ENCODE measurements at regions not wholly inside any gene's neighbourhood (a gene's known extent, or its start where the extent isn't known, plus 50 kb on each side); places are given as distances from the start of the nearest gene placed in this dataset.

DNA sequence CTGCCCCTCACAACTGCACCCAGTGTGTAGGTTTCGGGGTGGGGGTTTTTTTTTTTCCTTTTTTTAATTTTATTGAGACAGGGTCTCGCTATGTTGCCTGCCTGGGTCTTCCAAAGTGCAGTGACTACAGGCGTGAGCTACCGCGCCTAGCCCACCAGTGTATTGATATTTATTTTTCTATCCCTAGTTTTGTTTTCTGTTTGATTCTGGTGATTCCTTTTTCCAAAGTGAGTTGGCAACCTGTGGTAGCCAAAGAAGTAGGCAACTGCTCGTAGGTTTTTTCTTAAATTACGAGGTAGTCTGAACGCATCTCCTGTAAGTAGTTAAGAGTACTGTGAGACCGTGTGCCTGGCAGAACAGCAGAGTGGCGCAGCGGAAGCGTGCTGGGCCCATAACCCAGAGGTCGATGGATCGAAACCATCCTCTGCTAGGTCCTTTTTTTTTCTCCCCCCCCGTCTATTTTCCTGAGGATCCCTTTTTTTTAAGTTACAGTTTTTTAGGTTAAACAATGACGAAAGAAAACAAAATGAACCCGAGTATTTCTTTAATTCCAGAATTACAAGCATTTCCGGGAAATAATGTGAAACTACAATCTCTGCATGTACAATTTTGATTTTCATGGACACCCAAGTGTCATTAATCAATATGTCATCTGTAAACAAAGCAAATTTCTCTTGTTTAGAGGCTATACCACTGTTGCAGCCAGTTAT lies 78.7 kb upstream of the BTN3A2 start:
- ATAC-seq = no peak

DNA sequence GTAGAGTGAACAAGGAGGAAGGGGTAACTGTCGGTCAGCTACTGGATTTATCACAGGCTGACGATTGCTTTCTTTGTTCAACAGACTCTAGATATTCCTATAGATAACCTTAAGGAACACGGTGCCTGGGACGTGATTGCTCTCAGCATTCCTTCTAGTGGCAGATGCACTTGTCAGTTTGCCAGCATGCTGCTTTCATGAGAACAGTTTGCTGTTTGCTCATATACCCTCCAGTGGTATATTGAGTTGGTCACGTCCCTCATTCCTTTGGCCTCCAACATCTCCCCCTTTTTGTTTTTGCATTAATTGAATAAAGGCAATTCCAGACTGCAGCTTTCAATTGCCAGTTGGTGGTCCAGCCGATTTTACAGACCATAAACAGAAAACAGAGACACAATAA lies 76.8 kb upstream of the BTN3A2 start:
- DNase-seq = no peak
- ATAC-seq = no peak
- Mint-ChIP-seq H3K27me3 (peaks cover 2% of the 10 kb centered on the region), H3K4me3 (no peak overlapping the region), H3K36me3 (ENCODE audit: low read depth) (peaks cover 3% of the 10 kb centered on the region), H3K9me3 (peaks cover 5% of the 10 kb centered on the region), H3K27ac (no peak overlapping the region), H3K4me1 (ENCODE audit: low read depth) (peaks cover 21% of the 10 kb centered on the region)
- TF ChIP-seq CTCF (IDR thresholded peaks at IDR 0.05) = no peak
- POLR2A ChIA-PET = interaction anchor here (0.9 to 1.3 kb wide), 4 partner anchors 11 to 54 kb away, joined by 3 to 6 read pairs (median 3); a partner anchor contains a TSS
- intact Hi-C loops (cut with micrococcal nuclease) = no loop called here
- CTCF ChIA-PET = interaction anchor here (1.0 kb wide), 1 partner anchor 34 kb away, joined by 3 read pairs; no protein-coding TSS in a partner anchor

More for the DNA sequence above, 78.7 kb upstream of the BTN3A2 start:
- Mint-ChIP-seq H3K4me3 (peak overlapping the region; percentile 88), H3K27me3 (peaks cover 2% of the 10 kb centered on the region), H3K4me1 (ENCODE audit: low read depth) (peaks cover 15% of the 10 kb centered on the region), H3K9me3 (peaks cover 5% of the 10 kb centered on the region), H3K27ac (peak overlapping the region; percentile 100), H3K36me3 (ENCODE audit: low read depth) (peaks cover 3% of the 10 kb centered on the region)
- peak; percentile 76 for DNase-seq
- no peak for TF ChIP-seq CTCF (IDR thresholded peaks at IDR 0.05)
- ChIA-PET CTCF (interaction anchor here (2.0 to 2.6 kb wide), 2 partner anchors 12 to 36 kb away, joined by 4 to 22 read pairs; a partner anchor contains a TSS), POLR2A (interaction anchor here (1.0 to 6.1 kb wide), 15 partner anchors 13 to 1586 kb away, joined by 3 to 242 read pairs (median 18); a partner anchor contains a TSS)
- intact Hi-C loops (cut with micrococcal nuclease) = no loop called here

DNA sequence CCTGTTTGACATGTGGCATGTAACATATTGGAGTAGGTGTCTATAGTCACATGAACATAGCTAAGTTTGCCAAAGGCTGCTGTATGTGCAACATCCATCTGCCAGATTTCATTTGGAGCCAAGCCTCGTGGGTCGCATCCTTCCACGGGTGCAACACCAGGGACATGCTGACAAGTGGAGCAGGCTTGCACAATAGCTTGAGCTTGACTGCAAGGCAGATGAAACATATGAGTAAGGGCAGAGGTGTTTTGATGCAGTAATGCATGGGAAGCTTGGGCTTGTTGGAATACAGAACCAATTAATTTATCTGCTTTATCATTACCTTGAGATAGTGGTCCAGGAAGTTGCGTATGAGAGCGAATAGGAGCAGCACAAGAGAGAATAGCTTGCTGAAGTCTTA lies 74.1 kb upstream of the BTN3A2 start:
- ChIA-PET POLR2A (interaction anchor here (1.0 to 2.1 kb wide), 3 partner anchors 12 to 86 kb away, joined by 3 to 8 read pairs (median 3); no protein-coding TSS in a partner anchor), CTCF (interaction anchor here (1.5 to 1.7 kb wide), 2 partner anchors 19 to 32 kb away, joined by 5 read pairs; no protein-coding TSS in a partner anchor)
- no peak overlapping the region for H3K4me3 Mint-ChIP-seq
- H3K27me3 Mint-ChIP-seq = peaks cover 5% of the 10 kb centered on the region
- H3K27ac Mint-ChIP-seq = no peak overlapping the region
- intact Hi-C loops (cut with micrococcal nuclease) = no loop called here
- ATAC-seq (no peak), DNase-seq (no peak)
- H3K4me1 Mint-ChIP-seq (ENCODE audit: low read depth) = peaks cover 19% of the 10 kb centered on the region
- H3K9me3 Mint-ChIP-seq = peaks cover 5% of the 10 kb centered on the region
- H3K36me3 Mint-ChIP-seq (ENCODE audit: low read depth) = peaks cover 3% of the 10 kb centered on the region
- TF ChIP-seq CTCF (IDR thresholded peaks at IDR 0.05) = no peak

GRCh38 chr6:26292709-26293108 lies 72.3 kb upstream of the BTN3A2 start:
- DNase-seq = no peak
- intact Hi-C loops (cut with micrococcal nuclease) = no loop called here
- no peak overlapping the region for H3K4me3 Mint-ChIP-seq
- no peak for TF ChIP-seq CTCF (IDR thresholded peaks at IDR 0.05)
- ATAC-seq = no peak
- peaks cover 2% of the 10 kb centered on the region for H3K27me3 Mint-ChIP-seq
- CTCF ChIA-PET = interaction anchor here (1.7 kb wide), 1 partner anchor 30 kb away, joined by 5 read pairs; no protein-coding TSS in a partner anchor
- peaks cover 16% of the 10 kb centered on the region for H3K4me1 Mint-ChIP-seq (ENCODE audit: low read depth)
- H3K36me3 Mint-ChIP-seq (ENCODE audit: low read depth) = no peaks in the 10 kb centered on the region
- H3K9me3 Mint-ChIP-seq = peaks cover 5% of the 10 kb centered on the region
- POLR2A ChIA-PET = interaction anchor here (1.1 to 1.5 kb wide), 4 partner anchors 9 to 76 kb away, joined by 3 to 5 read pairs (median 3); a partner anchor contains a TSS
- no peak overlapping the region for H3K27ac Mint-ChIP-seq

DNA sequence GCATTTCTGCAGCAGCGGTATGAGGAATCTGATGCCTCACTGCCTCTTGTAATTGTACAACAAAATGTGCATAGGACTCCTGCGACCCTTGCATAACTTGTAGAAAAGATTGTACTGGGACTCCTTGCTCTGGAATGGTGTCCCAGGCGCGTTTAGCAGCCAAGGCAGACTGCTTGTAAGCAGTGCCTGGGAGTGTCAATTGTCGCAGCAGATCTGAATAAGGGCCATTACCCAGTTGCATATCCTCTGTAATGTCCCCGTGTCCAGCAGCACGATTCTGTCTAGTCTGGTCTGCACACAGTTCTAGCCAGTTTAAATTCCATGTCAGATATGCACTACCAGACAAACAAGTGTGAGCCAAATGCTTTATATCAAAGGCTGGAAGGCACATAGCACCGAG lies 70.7 kb upstream of the BTN3A2 start:
- Mint-ChIP-seq H3K36me3 (ENCODE audit: low read depth) (no peaks in the 10 kb centered on the region), H3K9me3 (no peaks in the 10 kb centered on the region), H3K27me3 (peaks cover 2% of the 10 kb centered on the region), H3K4me3 (no peak overlapping the region), H3K4me1 (ENCODE audit: low read depth) (peaks cover 16% of the 10 kb centered on the region), H3K27ac (no peak overlapping the region)
- DNase-seq = no peak
- TF ChIP-seq CTCF (IDR thresholded peaks at IDR 0.05) = no peak
- POLR2A ChIA-PET = interaction anchor here (1.4 kb wide), 1 partner anchor 24 kb away, joined by 4 read pairs; a partner anchor contains a TSS
- intact Hi-C loops (cut with micrococcal nuclease) = no loop called here
- no peak for ATAC-seq
- CTCF ChIA-PET = no interaction called here

Data from activated CD8-positive, alpha-beta T cell treated with anti-CD3 and anti-CD28 coated beads for 36 hours (primary cell).